Spinal cord (tissue), 9 donors: ENCODE measurements at regions not wholly inside any gene's neighbourhood (a gene's known extent, or its start where the extent isn't known, plus 50 kb on each side); places are given as distances from the start of the nearest gene placed in this dataset.

Experiments
- DNase-seq, 6 donors: peaks; one replicate each; pipeline versions ENCODE4 v3.0.0 to v3.0.0-alpha.2; 2013 to 2015; ENCODE audit warnings: low spot score in 6 of 6, low read depth in 4 of 6
- H3K27ac ChIP-seq: one replicate; pipeline ENCODE4 v1.5.1; 2013; ENCODE audit warnings: low read depth, low read length, control low read depth
- H3K27me3 ChIP-seq: one replicate; pipeline ENCODE4 v1.6.1; 2013; ENCODE audit warnings: low read length; ENCODE audit not compliant: control insufficient read depth, insufficient read depth
- H3K36me3 ChIP-seq: one replicate; pipeline ENCODE4 v1.6.1; 2013; ENCODE audit warnings: low read length; ENCODE audit not compliant: control insufficient read depth, insufficient read depth
- H3K4me1 ChIP-seq: one replicate; pipeline ENCODE4 v1.6.1; 2013; ENCODE audit warnings: low read length; ENCODE audit not compliant: control insufficient read depth, insufficient read depth
- H3K4me3 ChIP-seq: one replicate; pipeline ENCODE4 v1.5.1; 2013; ENCODE audit warnings: low read depth, low read length, control low read depth
- H3K9me3 ChIP-seq: one replicate; pipeline ENCODE4 v1.6.1; 2013; ENCODE audit warnings: low read length; ENCODE audit not compliant: control insufficient read depth, insufficient read depth
- WGBS: methylation state at CpG from one replicate; pipeline ENCODE4 v1.1.5; 2013; ENCODE audit warnings: missing lambda C conversion rate; ENCODE audit not compliant: insufficient coverage; 5-methylcytosine and 5-hydroxymethylcytosine counted together
- donor health status: healthy.

DNA sequence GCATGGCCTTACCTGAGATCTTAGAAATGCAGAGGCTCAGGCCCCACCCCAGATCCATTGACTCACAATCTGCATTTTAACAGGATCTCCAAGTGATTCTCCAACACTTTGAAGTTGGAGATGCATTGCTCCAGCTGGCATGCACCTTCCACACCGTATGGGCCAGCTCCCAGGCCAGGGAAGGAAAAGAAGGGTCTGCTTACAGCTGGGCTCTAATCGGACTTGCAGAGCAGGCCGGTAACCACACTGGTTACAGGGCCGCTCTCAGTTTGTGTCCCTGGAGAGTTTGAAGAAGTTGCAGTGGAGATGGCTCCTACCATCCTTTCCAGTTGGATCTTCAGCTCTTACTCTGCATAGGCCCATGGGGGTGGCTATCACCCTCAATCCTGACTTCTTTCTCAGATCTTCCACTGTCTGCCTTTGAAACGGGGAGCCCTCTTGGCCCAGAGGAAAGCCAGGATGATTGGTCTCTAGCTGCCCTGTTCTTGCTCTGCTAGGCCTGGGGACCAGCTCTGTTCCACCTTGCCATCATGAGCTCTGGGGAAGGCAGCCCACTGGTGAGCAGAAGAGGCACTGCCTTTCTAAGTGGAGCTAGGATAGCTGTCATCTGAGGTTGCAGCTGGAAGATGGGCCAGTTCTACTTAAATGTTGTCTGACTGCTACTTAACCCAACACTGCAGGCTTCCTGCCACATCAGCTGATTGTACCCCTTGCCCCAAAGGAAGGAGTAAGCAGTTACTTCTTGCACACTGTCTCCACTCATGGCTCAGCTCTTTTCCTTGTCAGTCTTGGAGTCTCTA, 105.6 kb upstream of the NAV2 start:
- H3K36me3 ChIP-seq, result no peaks in the 10 kb centered on the region
- DNase-seq, result no peak
- 87% methylated on average over 5 of the region's 5 CpGs for WGBS
- no peaks in the 10 kb centered on the region for H3K27me3 ChIP-seq
- no peak overlapping the region for H3K27ac ChIP-seq
- H3K4me3 ChIP-seq, result no peak overlapping the region
- H3K9me3 ChIP-seq, result peaks cover 2% of the 10 kb centered on the region
- peaks cover 14% of the 10 kb centered on the region for H3K4me1 ChIP-seq

DNA sequence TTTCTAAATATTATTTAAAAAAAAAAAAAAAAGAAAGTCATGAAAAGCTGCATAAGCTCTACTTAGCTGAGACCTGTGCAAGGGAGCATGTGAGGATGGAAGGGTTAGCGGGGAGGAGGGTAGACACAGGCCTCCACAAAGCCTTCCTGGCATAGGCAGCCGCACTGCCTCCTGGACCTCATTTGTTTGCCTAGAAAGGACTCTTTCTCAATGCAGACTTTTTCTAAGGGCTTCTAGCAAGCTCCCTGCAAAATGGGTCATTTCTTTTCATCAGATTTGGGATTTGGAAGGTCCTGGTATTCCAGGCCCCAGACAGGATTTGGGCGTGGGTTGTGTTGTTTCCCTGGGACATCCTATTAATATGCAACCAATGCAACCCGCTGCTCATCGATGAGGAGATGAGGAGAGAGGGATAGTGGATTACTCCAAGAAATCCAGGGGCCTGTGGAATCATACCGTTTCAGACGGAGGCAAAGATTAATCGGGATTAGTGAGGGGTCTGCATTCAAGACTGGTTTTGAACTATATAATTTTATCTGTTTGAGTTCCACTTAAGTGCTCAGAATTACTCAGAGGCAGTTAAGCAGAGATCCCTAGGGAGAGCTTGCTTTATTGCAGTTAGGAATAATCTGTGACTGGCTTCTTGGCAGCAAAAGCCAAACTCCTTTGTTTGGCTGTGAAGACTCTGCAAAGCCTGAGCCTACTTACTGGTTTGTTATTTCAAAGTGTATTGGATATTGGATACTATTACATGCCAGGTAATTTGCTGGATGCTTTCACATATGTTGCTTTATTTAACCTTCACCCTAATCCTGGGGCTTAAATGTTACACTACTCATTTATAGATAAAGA, 106.9 kb upstream of the NAV2 start:
- H3K4me3 ChIP-seq, result no peak overlapping the region
- peak in 3 of 6 donors; percentile 50 to 89 (median 72) for DNase-seq
- 84% methylated on average over 4 of the region's 8 CpGs for WGBS
- no peaks in the 10 kb centered on the region for H3K36me3 ChIP-seq
- no peak overlapping the region for H3K27ac ChIP-seq
- H3K27me3 ChIP-seq, result no peaks in the 10 kb centered on the region
- no peaks in the 10 kb centered on the region for H3K9me3 ChIP-seq
- peaks cover 14% of the 10 kb centered on the region for H3K4me1 ChIP-seq

DNA sequence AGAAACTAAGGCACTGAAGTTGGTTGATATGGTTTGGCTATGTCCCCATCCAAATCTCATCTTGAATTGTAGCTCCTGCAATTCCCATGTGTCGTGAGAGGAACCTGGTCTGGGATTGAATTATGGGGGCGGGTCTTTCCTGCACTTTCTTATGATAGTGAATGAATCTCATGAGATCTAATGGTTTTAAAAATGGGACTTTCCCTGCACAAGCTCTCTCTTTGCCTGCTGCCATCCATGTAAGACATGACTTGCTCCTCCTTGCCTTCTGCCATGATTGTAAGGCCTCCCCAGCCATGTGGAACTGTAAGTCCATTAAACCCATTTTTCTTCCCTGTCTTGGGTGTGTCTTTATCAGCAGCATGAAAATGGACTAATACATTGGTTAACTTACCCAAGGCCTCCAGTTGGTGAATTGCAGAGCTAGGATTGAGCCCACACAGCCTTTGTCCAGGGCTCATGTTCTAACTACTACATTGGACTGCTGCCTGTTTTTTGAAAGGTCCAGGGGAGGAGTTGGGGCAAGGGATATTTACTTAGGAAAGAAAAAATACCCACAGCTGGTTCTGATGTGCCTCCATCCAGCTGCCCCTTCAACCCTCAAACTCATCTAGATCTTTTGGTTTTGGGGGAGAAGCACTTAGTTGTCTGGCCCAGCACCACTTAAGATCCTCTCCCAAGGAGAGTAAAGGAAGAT, 107.8 kb upstream of the NAV2 start:
- Histone ChIP-seq H3K9me3 (no peaks in the 10 kb centered on the region), H3K36me3 (no peaks in the 10 kb centered on the region), H3K4me3 (no peak overlapping the region), H3K27ac (no peak overlapping the region), H3K27me3 (no peaks in the 10 kb centered on the region), H3K4me1 (peaks cover 14% of the 10 kb centered on the region)
- no CpG with 5 or more reads among the region's 2 CpGs for WGBS
- no peak for DNase-seq

DNA sequence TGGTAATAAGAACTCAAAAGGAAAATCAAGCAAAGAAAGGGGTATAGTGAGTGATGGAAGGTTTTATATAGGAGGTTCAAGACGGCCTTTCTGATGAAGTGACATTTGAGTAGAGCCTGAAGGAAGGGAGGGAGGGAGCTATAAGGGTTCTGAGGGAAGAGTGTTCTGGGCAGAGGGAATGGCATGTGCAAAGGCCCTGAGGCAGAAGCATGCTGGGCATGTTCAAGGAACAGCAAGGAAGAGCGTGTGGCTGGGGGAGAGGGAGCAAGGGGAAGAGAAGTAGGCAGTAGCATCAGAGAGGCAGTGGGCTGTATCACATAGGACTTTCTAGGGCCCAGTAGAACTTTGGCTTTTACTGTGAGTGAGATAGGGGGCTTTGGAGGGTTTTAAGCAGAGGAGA, 108.9 kb upstream of the NAV2 start:
- H3K9me3 ChIP-seq, result no peaks in the 10 kb centered on the region
- peaks cover 14% of the 10 kb centered on the region for H3K4me1 ChIP-seq
- H3K27ac ChIP-seq, result no peak overlapping the region
- H3K27me3 ChIP-seq, result no peaks in the 10 kb centered on the region
- WGBS, result 100% methylated on average over 2 of the region's 2 CpGs
- H3K36me3 ChIP-seq, result no peaks in the 10 kb centered on the region
- H3K4me3 ChIP-seq, result no peak overlapping the region
- no peak for DNase-seq

DNA sequence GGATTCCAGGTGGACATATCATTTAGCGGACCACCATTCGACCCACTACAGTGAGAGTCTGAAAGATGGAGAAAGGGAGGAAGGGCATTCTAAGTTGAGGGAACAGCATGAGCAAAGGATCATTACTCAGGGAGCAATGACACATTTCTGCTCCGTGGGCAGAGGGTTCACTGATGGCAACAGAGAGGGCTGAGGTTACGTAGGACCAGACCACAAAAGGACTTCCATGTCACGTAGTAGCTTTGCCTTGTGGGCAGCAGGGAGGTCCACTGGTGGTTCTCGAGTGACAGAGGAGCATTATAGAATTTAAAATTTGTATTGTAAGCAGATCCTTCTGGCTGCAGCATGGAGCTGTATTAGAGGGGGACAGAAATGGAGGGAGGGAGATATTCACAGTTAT, 109.7 kb upstream of the NAV2 start:
- no peaks in the 10 kb centered on the region for H3K36me3 ChIP-seq
- H3K9me3 ChIP-seq, result no peaks in the 10 kb centered on the region
- no peaks in the 10 kb centered on the region for H3K27me3 ChIP-seq
- WGBS, result 94% methylated on average over 6 of the region's 6 CpGs
- H3K4me3 ChIP-seq, result no peak overlapping the region
- peaks cover 16% of the 10 kb centered on the region for H3K4me1 ChIP-seq
- no peak for DNase-seq
- no peak overlapping the region for H3K27ac ChIP-seq

DNA sequence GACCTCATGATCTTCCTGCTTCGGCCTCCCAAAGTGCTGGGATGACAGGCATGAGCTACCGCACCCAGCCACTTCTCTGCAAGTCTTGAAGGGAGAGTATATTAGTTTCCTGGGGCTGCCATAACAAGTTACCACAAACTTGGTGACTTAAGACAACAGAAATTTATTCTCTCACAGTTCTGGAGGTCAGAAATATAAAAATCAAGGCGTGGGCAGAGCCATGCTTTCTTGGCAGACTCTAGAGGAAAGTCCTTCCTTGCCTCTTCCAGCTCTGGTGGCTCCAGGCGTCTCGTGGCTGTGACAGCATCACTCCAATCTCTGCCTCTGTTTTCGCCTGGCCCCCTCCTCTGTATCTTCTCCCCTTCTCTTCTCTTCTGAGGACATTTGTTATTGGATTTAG, 110.2 kb upstream of the NAV2 start:
- Histone ChIP-seq H3K4me3 (no peak overlapping the region), H3K27me3 (no peaks in the 10 kb centered on the region), H3K9me3 (no peaks in the 10 kb centered on the region), H3K27ac (no peak overlapping the region), H3K4me1 (peaks cover 20% of the 10 kb centered on the region), H3K36me3 (no peaks in the 10 kb centered on the region)
- 93% methylated on average over 2 of the region's 6 CpGs for WGBS
- no peak for DNase-seq

DNA sequence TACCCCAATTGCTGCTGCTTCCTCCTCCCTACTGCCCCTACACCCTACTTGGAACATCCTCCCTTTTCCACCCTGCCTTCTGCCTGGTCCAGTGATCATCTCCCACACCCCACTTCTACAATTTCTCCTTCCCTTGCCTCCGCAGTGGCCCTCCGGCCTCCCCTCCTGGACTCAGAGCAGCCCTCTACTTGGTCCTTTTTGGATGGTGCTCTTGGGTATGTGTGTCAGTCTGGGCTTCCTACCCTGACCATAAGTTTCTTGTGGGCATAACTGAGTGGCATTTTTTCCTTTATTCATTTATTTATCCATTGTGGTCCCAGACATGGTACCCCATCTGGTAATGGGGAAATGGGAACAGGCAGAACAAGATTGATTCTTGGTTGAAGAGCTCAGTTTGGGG, 111.4 kb upstream of the NAV2 start:
- no CpG with 5 or more reads among the region's 2 CpGs for WGBS
- Histone ChIP-seq H3K4me3 (no peak overlapping the region), H3K36me3 (no peaks in the 10 kb centered on the region), H3K27me3 (no peaks in the 10 kb centered on the region), H3K4me1 (peaks cover 19% of the 10 kb centered on the region), H3K9me3 (no peaks in the 10 kb centered on the region), H3K27ac (no peak overlapping the region)
- no peak for DNase-seq

DNA sequence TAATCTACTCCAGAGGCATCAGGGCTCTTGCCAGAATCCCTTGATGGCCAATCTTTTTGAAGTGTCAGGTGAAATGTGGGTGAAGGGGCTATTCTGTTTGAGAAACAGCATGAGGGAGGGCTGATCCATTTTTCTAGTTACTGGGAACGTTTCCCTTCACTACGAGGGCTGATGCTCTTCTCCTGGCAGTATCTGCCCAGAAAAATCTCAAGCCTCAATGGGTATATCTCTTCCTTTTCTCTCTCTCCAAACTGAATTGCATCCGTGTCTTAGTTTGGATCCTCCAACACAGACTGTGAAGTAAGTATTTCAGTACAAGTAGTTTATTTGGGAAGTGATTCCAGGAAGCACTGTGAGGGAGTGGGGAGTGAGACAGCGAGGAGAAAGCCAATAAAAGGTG, 113.0 kb upstream of the NAV2 start:
- Histone ChIP-seq H3K9me3 (no peaks in the 10 kb centered on the region), H3K27me3 (no peaks in the 10 kb centered on the region), H3K4me3 (no peak overlapping the region), H3K27ac (no peak overlapping the region), H3K4me1 (peaks cover 15% of the 10 kb centered on the region), H3K36me3 (no peaks in the 10 kb centered on the region)
- DNase-seq, result peak in 1 of 6 donors; percentile 52
- WGBS, result 100% methylated on average over 1 of the region's 4 CpGs

DNA sequence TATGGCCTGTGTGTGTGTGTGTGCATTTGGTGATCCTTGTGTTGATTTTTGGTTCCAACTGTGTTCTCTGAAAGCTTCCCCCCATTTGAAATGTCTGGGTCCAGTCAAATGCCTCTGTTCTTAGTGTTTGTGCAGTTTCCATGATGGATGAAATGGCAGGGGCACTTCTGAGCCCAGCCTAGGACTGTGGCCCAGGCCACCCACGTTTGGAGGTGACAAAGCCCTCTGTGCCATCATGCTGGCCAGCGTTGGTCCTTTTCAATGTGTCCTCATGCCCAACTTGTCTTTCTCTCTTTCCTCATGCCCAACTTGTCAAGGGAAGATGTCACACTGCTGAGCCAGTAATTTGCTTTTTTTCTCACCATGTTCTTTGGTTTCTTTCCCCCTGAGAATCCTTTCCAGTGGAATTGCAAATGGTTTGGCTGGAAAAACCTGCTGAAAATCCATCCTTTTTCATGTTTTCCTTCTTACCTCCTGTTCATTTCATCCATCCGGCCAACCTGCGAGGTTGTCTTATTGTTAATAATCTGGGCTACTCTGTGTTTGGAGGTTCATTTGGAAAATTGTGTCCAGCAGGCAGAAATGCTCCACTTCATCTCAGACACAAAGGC, 113.7 kb upstream of the NAV2 start:
- DNase-seq, result peak in 1 of 6 donors; percentile 54
- no peak overlapping the region for H3K4me3 ChIP-seq
- no peaks in the 10 kb centered on the region for H3K36me3 ChIP-seq
- no peaks in the 10 kb centered on the region for H3K27me3 ChIP-seq
- H3K4me1 ChIP-seq, result peaks cover 15% of the 10 kb centered on the region
- H3K27ac ChIP-seq, result no peak overlapping the region
- 42% methylated on average over 2 of the region's 4 CpGs for WGBS
- H3K9me3 ChIP-seq, result no peaks in the 10 kb centered on the region
